H1 (cell line): ENCODE measurements at regions not wholly inside any gene's neighbourhood (a gene's known extent, or its start where the extent isn't known, plus 50 kb on each side); places are given as distances from the start of the nearest gene placed in this dataset.

ENCODE experiments used
- CTCF ChIA-PET: fragments of 300-600 bp; sonication (Branson Sonifier 250); formaldehyde crosslinking; loops from one replicate; lab custom pipeline; 2021; ENCODE audit not compliant: partially characterized antibody; lab: Charles Lee
- POLR2A ChIA-PET: fragments of 300-600 bp; sonication (Branson Sonifier 250); formaldehyde crosslinking; loops from one replicate; lab custom pipeline; 2021; ENCODE audit warnings: inconsistent platforms; ENCODE audit not compliant: partially characterized antibody; lab: Charles Lee
- DNase-seq, 2 experiments: peaks; one replicate each; pipeline versions ENCODE4 v3.0.0 to v3.0.0-alpha.2; 2010 to 2022; ENCODE audit warnings: low spot score in 2 of 2, low read depth in 1 of 2, mixed read lengths in 1 of 2
- FAIRE-seq: peaks from 2 replicates; lab custom pipeline; 2011; peaks lifted over from hg19 to GRCh38; lab: Jason Lieb, UNC
- H2AFZ ChIP-seq: 2 replicates; pipeline ENCODE4 v1.8.1; 2012; ENCODE audit warnings: low read length, inconsistent platforms
- H2AK5ac ChIP-seq: 2 replicates; pipeline ENCODE4 v1.6.1; 2013; ENCODE audit warnings: low read depth, low read length
- H2BK120ac ChIP-seq: replicated peaks from 2 replicates; pipeline ENCODE3; 2013; ENCODE audit warnings: low read depth, low read length, inconsistent platforms
- H2BK12ac ChIP-seq: 2 replicates; pipeline ENCODE4 v1.6.1; 2013; ENCODE audit warnings: low read depth, low read length
- H2BK15ac ChIP-seq: 2 replicates; pipeline ENCODE4 v1.6.1; 2013; ENCODE audit warnings: low read length
- H2BK20ac ChIP-seq: 2 replicates; pipeline ENCODE4 v1.6.1; 2013; ENCODE audit warnings: low read length
- H2BK5ac ChIP-seq: 2 replicates; pipeline ENCODE4 v1.6.1; 2013; ENCODE audit warnings: low read depth, low read length
- H3K14ac ChIP-seq: 2 replicates; pipeline ENCODE4 v1.6.1; 2013; ENCODE audit warnings: inconsistent platforms; ENCODE audit not compliant: insufficient read length
- H3K18ac ChIP-seq: 2 replicates; pipeline ENCODE4 v1.6.1; 2013; ENCODE audit warnings: low read length; ENCODE audit errors: extremely low read depth
- H3K23ac ChIP-seq: 2 replicates; pipeline ENCODE4 v1.6.1; 2013; ENCODE audit warnings: inconsistent platforms; ENCODE audit not compliant: insufficient read length
- H3K23me2 ChIP-seq: 2 replicates; pipeline ENCODE4 v1.6.1; 2013; ENCODE audit warnings: low read depth, low read length
- H3K27ac ChIP-seq: 2 replicates; pipeline ENCODE4 v1.6.1; 2011; ENCODE audit warnings: low read depth, low read length, inconsistent platforms
- H3K27me3 ChIP-seq, 4 experiments: replicated peaks in 1 of 4; 1 replicate in 1 of 4; 2 replicates in 3 of 4; pipeline versions ENCODE4 v1.6.1 to v1.8.1; 2011 to 2013; ENCODE audit warnings: low read length in 3 of 4, mild to moderate bottlenecking in 3 of 4, inconsistent platforms in 2 of 4, mixed read lengths in 2 of 4, moderate library complexity in 1 of 4; ENCODE audit not compliant: control insufficient read depth in 3 of 4, insufficient read depth in 3 of 4; ENCODE audit errors: extremely low read depth in 1 of 4
- H3K36me3 ChIP-seq, 4 experiments: 2 replicates each; pipeline versions ENCODE4 v1.6.1 to v1.8.1; 2011 to 2013; ENCODE audit warnings: mild to moderate bottlenecking in 4 of 4, low read length in 3 of 4, moderate library complexity in 2 of 4, control low read depth in 1 of 4, inconsistent platforms in 1 of 4; ENCODE audit not compliant: insufficient read depth in 4 of 4, control insufficient read depth in 2 of 4
- H3K4ac ChIP-seq: replicated peaks from 2 replicates; pipeline ENCODE3; 2013; ENCODE audit warnings: low read length, low read depth, mixed read lengths, inconsistent platforms; ENCODE audit not compliant: insufficient read length
- H3K4me1 ChIP-seq, 4 experiments: replicated peaks in 1 of 4; 1 replicate in 1 of 4; 2 replicates in 3 of 4; pipeline versions ENCODE4 v1.6.1 to v1.8.1; 2011 to 2013; ENCODE audit warnings: low read length in 3 of 4, inconsistent platforms in 2 of 4, mixed read lengths in 1 of 4; ENCODE audit not compliant: insufficient read depth in 4 of 4, control insufficient read depth in 3 of 4
- H3K4me2 ChIP-seq, 2 experiments: 2 replicates each; pipeline versions ENCODE4 v1.6.1 to v1.8.1; 2011 to 2013; ENCODE audit warnings: low read depth in 2 of 2, low read length in 2 of 2, control low read depth in 1 of 2, inconsistent platforms in 1 of 2, mild to moderate bottlenecking in 1 of 2; ENCODE audit not compliant: insufficient read depth in 1 of 2
- H3K4me3 ChIP-seq, 4 experiments: fragments of 200-600, 300-600 bp in 1 of 4; sonication (generic), shearing (Covaris generic), sonication (Bioruptor Twin) in 1 of 4; 2 replicates each; pipeline versions ENCODE4 v1.5.1 to v1.8.1; 2011 to 2016; ENCODE audit warnings: low read length in 4 of 4, low read depth in 3 of 4, control low read depth in 2 of 4, inconsistent platforms in 2 of 4, mild to moderate bottlenecking in 2 of 4, mixed read lengths in 1 of 4, moderate library complexity in 1 of 4; ENCODE audit not compliant: insufficient read depth in 2 of 4; ENCODE audit errors: extremely low read depth in 1 of 4
- H3K56ac ChIP-seq: replicated peaks from 2 replicates; pipeline ENCODE3; 2013; ENCODE audit warnings: low read depth, mild to moderate bottlenecking, mixed read lengths, low read length, inconsistent platforms; ENCODE audit not compliant: insufficient read length
- H3K79me1 ChIP-seq: 2 replicates; pipeline ENCODE4 v1.6.1; 2013; ENCODE audit warnings: low read depth, low read length, control low read depth
- H3K79me2 ChIP-seq, 2 experiments: 2 replicates each; pipeline versions ENCODE4 v1.6.1 to v1.8.1; 2012 to 2013; ENCODE audit warnings: low read length in 2 of 2, mild to moderate bottlenecking in 2 of 2, inconsistent platforms in 1 of 2; ENCODE audit not compliant: insufficient read depth in 2 of 2, control insufficient read depth in 1 of 2
- H3K9ac ChIP-seq, 4 experiments: replicated peaks in 1 of 4; 1 replicate in 1 of 4; 2 replicates in 3 of 4; pipeline versions ENCODE4 v1.6.1 to v1.8.1; 2011 to 2013; ENCODE audit warnings: low read depth in 3 of 4, low read length in 3 of 4, control low read depth in 2 of 4, mild to moderate bottlenecking in 2 of 4, moderate library complexity in 2 of 4, inconsistent platforms in 1 of 4; ENCODE audit errors: extremely low read depth in 1 of 4
- H3K9me3 ChIP-seq, 2 experiments: 2 replicates each; pipeline versions ENCODE4 v1.6.1 to v1.8.1; 2012 to 2013; ENCODE audit warnings: mild to moderate bottlenecking in 2 of 2, moderate library complexity in 2 of 2, control low read depth in 1 of 2, inconsistent platforms in 1 of 2, low read depth in 1 of 2, low read length in 1 of 2, mixed read lengths in 1 of 2; ENCODE audit not compliant: insufficient read depth in 2 of 2
- H4K20me1 ChIP-seq, 2 experiments: replicated peaks in 1 of 2; 2 replicates each; pipeline versions ENCODE3 to v1.8.1; 2011 to 2013; ENCODE audit warnings: inconsistent platforms in 2 of 2, low read length in 2 of 2, mild to moderate bottlenecking in 1 of 2; ENCODE audit not compliant: insufficient read depth in 2 of 2, control insufficient read depth in 1 of 2
- H4K5ac ChIP-seq: 2 replicates; pipeline ENCODE4 v1.6.1; 2013; ENCODE audit warnings: low read length, low read depth, mixed read lengths, inconsistent platforms; ENCODE audit not compliant: insufficient read length
- H4K8ac ChIP-seq: 2 replicates; pipeline ENCODE4 v1.8.0; 2013; ENCODE audit warnings: mild to moderate bottlenecking, moderate library complexity, low read length, inconsistent platforms; ENCODE audit not compliant: insufficient read depth; ENCODE audit errors: extremely low read depth
- H4K91ac ChIP-seq: replicated peaks from 2 replicates; pipeline ENCODE3; 2013; ENCODE audit warnings: low read length, mixed read lengths, inconsistent platforms; ENCODE audit not compliant: insufficient read length
- FOSL1 ChIP-seq: IDR thresholded peaks from 2 replicates; pipeline ENCODE4 v1.6.1; 2011; ENCODE audit warnings: mild to moderate bottlenecking, low read depth, low read length, moderate library complexity; ENCODE audit not compliant: insufficient read depth
- GABPA ChIP-seq: IDR thresholded peaks from 2 replicates; pipeline ENCODE4 v1.6.1; 2011; ENCODE audit warnings: mild to moderate bottlenecking, low read length, moderate library complexity, borderline replicate concordance; ENCODE audit not compliant: insufficient read depth
- HDAC6 ChIP-seq: IDR thresholded peaks from one replicate; pipeline ENCODE4 v1.7.1; 2012; ENCODE audit warnings: low read depth, mild to moderate bottlenecking, inconsistent platforms, low read length, moderate library complexity
- KDM1A ChIP-seq: fragments of 200-600, 300-600 bp; sonication (generic); IDR thresholded peaks from 2 replicates; pipeline ENCODE4 v1.7.1; 2016; ENCODE audit warnings: mild to moderate bottlenecking, low read length, borderline replicate concordance
- KDM5A ChIP-seq: fragments of 200-600 bp; IDR thresholded peaks from 2 replicates; pipeline ENCODE4 v1.7.1; 2012; ENCODE audit warnings: mild to moderate bottlenecking, low read length, inconsistent platforms, mixed read lengths
- NRF1 ChIP-seq: IDR thresholded peaks from 2 replicates; pipeline ENCODE4 v1.6.1; 2011; ENCODE audit warnings: mild to moderate bottlenecking, low read depth, low read length, improper control_type of control experiment
- PHF8 ChIP-seq: fragments of 200-600 bp; sonication (generic); conservative IDR thresholded peaks from 2 replicates; pipeline ENCODE4 v1.7.1; 2012; ENCODE audit warnings: low read depth, mild to moderate bottlenecking, inconsistent platforms, low read length, moderate library complexity
- RAD21 ChIP-seq, 2 experiments: IDR thresholded peaks in 1 of 2; conservative IDR thresholded peaks in 1 of 2; 2 replicates each; pipeline ENCODE4 v1.6.1; 2011; ENCODE audit warnings: low read depth in 2 of 2, low read length in 2 of 2, improper control_type of control experiment in 1 of 2, inconsistent platforms in 1 of 2, mild to moderate bottlenecking in 1 of 2, moderate library complexity in 1 of 2
- SAP30 ChIP-seq: fragments of 300-600 bp; sonication (generic); IDR thresholded peaks from 2 replicates; pipeline ENCODE4 v1.7.1; 2012; ENCODE audit warnings: low read length, moderate library complexity, mild to moderate bottlenecking, inconsistent platforms; ENCODE audit not compliant: insufficient read depth, insufficient replicate concordance
- SIN3A ChIP-seq, 2 experiments: IDR thresholded peaks in 1 of 2; conservative IDR thresholded peaks in 1 of 2; 2 replicates each; pipeline ENCODE4 v1.6.1; 2011 to 2012; ENCODE audit warnings: low read length in 2 of 2, improper control_type of control experiment in 1 of 2, low read depth in 1 of 2, mild to moderate bottlenecking in 1 of 2
- SP4 ChIP-seq: IDR thresholded peaks from 2 replicates; pipeline ENCODE4 v1.6.1; 2012; ENCODE audit warnings: low read length, inconsistent platforms
- TAF1 ChIP-seq: IDR thresholded peaks from 2 replicates; pipeline ENCODE4 v1.6.1; 2011; ENCODE audit warnings: mild to moderate bottlenecking, low read depth, low read length
- WGBS, 2 experiments: shearing (Covaris generic) in 1 of 2; methylation state at CpG; one replicate each; pipeline versions ENCODE4 v1.1.6 to v1.1.7; 2013 to 2015; ENCODE audit warnings: low lambda C conversion rate in 2 of 2, mixed read lengths in 2 of 2, inconsistent platforms in 1 of 2, low coverage in 1 of 2, missing lambda C conversion rate in 1 of 2; ENCODE audit not compliant: insufficient replicate concordance in 2 of 2, insufficient coverage in 1 of 2, insufficient read length in 1 of 2; ENCODE audit errors: extremely low coverage in 1 of 2, missing lambda C conversion rate in 1 of 2; 5-methylcytosine and 5-hydroxymethylcytosine counted together
- TF ChIP-seq, protein P1 (sequence below): IDR thresholded peaks from 2 replicates; pipeline ENCODE4 v1.6.1; 2011; ENCODE audit warnings: low read length, improper control_type of control experiment

DNA sequence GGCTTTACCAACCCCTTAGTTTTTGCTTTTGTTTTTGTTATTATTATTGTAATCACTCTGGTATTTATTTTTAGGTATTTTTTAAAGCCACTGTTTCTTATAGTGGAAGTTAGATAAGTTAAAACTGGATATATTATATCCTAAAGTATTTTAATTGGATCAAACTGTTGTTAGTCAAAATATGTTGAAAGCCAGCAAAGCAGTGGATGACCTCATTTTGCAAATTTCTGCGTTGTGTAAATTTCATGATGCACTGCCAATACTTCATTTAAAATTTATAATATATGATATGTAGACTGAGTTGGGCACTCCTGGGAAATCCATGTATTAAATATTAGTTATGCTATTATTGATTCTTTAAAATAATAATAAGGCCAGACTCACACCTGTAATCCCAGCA lies 661.7 kb upstream of the NRXN1 start:
- Histone ChIP-seq H2BK5ac (no peak overlapping the region), H2AK5ac (no peak overlapping the region), H4K5ac (no peak overlapping the region), H3K4me1 (no peaks in the 10 kb centered on the region), H3K9ac (no peak overlapping the region), H2BK120ac (no peak overlapping the region), H4K8ac (no peak overlapping the region), H3K27ac (no peak overlapping the region), H2BK15ac (no peak overlapping the region), H3K4me3 (no peak overlapping the region), H3K27me3 (no peaks in the 10 kb centered on the region), H3K23ac (no peak overlapping the region), H4K91ac (no peak overlapping the region), H3K79me2 (no peaks in the 10 kb centered on the region), H2BK12ac (no peak overlapping the region), H3K18ac (no peak overlapping the region), H2AFZ (no peak overlapping the region), H3K79me1 (no peaks in the 10 kb centered on the region), H3K4ac (no peak overlapping the region), H3K56ac (no peak overlapping the region), H3K9me3 (no peaks in the 10 kb centered on the region), H3K36me3 (no peaks in the 10 kb centered on the region), H3K23me2 (no peaks in the 10 kb centered on the region), H3K4me2 (no peak overlapping the region), H4K20me1 (no peaks in the 10 kb centered on the region), H2BK20ac (no peak overlapping the region), H3K14ac (no peak overlapping the region)
- ChIA-PET POLR2A (no interaction called here), CTCF (no interaction called here)
- 92% methylated on average over 1 of the region's 1 CpG; no CpG with 5 or more reads in 1 of the 2 experiments for WGBS, 2 experiments
- DNase-seq (no peak), FAIRE-seq (no peak)
- TF ChIP-seq TAF1 (no peak), GABPA (no peak), NRF1 (no peak), SIN3A (conservative IDR thresholded peaks at IDR 0.05 in 1 of 2, IDR thresholded peaks at IDR 0.05 in 1 of 2; ENCODE audit: low read depth in 1 of 2, low read length in 2 of 2) (no peak), KDM1A (no peak), RAD21 (IDR thresholded peaks at IDR 0.05 in 1 of 2, conservative IDR thresholded peaks at IDR 0.05 in 1 of 2; ENCODE audit: low read depth in 2 of 2, low read length in 2 of 2) (no peak), PHF8 (no peak), SAP30 (no peak), FOSL1 (no peak), HDAC6 (no peak), SP4 (no peak), KDM5A (no peak)
- TF ChIP-seq, protein P1, sequence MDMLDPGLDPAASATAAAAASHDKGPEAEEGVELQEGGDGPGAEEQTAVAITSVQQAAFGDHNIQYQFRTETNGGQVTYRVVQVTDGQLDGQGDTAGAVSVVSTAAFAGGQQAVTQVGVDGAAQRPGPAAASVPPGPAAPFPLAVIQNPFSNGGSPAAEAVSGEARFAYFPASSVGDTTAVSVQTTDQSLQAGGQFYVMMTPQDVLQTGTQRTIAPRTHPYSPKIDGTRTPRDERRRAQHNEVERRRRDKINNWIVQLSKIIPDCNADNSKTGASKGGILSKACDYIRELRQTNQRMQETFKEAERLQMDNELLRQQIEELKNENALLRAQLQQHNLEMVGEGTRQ, result no peak
